HCT116 (cell line): ENCODE measurements at regions not wholly inside any gene's neighbourhood (a gene's known extent, or its start where the extent isn't known, plus 50 kb on each side); places are given as distances from the start of the nearest gene placed in this dataset.

Source experiments
- ATAC-seq: fragments of 200-7000 bp; cut with Tn5 transposase; 2 replicates; pipeline ENCODE4 v1.9.1; 2020; ENCODE audit warnings: mild to moderate bottlenecking, moderate library complexity
- BruUV-seq: library from RNA; stranded (reverse); fragments of 400-500 nt; replicated peaks from 2 replicates; lab custom pipeline; 2021; lab: Mats Ljungman, UMichigan
- CTCF ChIA-PET: fragments of 300-600 bp; sonication (Branson Sonifier 250); formaldehyde crosslinking; loops from one replicate; lab custom pipeline; 2021; ENCODE audit warnings: antibody characterized with exemption; lab: Charles Lee
- POLR2A ChIA-PET: fragments of 300-600, 350-600 bp; sonication (Branson Sonifier 250); formaldehyde crosslinking; loops from one replicate; lab custom pipeline; 2021; ENCODE audit warnings: antibody characterized with exemption; lab: Charles Lee
- RAD21 ChIA-PET, 2 experiments: fragments of 300-600 bp; sonication (Branson Sonifier 250); formaldehyde crosslinking; loops; one replicate each; lab custom pipeline; 2023; ENCODE audit warnings: low total read pairs in 2 of 2; ENCODE audit not compliant: uncharacterized antibody in 2 of 2, unreplicated experiment in 2 of 2, low non-redundant PET in 1 of 2; lab: Charles Lee
- DNase-seq: peaks from one replicate; pipeline ENCODE4 v3.0.0-alpha.2; 2010; ENCODE audit warnings: low read depth, low spot score
- H2AFZ ChIP-seq: fragments of 200-600 bp; shearing (Covaris generic), sonication (generic); 2 replicates; pipeline ENCODE4 v1.6.1; 2017; ENCODE audit warnings: low read depth, mixed run types, mixed read lengths, antibody characterized with exemption, low read length; ENCODE audit not compliant: poor library complexity, severe bottlenecking
- H3K27ac ChIP-seq: 2 replicates; pipeline ENCODE4 v1.5.1; 2012; ENCODE audit warnings: low read depth, low read length
- H3K27me3 ChIP-seq: fragments of 200-600 bp; sonication (generic); 2 replicates; pipeline ENCODE4 v1.6.1; 2016; ENCODE audit warnings: mixed run types, low read length, mixed read lengths; ENCODE audit not compliant: insufficient read depth
- H3K36me3 ChIP-seq, 2 experiments: fragments of 200-500 bp in 1 of 2; fragments of 200-600 bp in 1 of 2; sonication (Bioruptor generic) in 1 of 2; sonication (generic) in 1 of 2; 2 replicates each; pipeline versions ENCODE4 v1.5.1 to v1.6.1; 2014 to 2016; ENCODE audit warnings: low read length in 2 of 2, inconsistent platforms in 1 of 2, mixed read lengths in 1 of 2, mixed run types in 1 of 2; ENCODE audit not compliant: insufficient read depth in 2 of 2, control insufficient read depth in 1 of 2
- H3K4me1 ChIP-seq, 2 experiments: fragments of 200-600 bp in 1 of 2; sonication (generic) in 1 of 2; 2 replicates each; pipeline versions ENCODE4 v1.5.1 to v1.6.1; 2012 to 2017; ENCODE audit warnings: low read length in 2 of 2, inconsistent platforms in 1 of 2, mild to moderate bottlenecking in 1 of 2, mixed read lengths in 1 of 2, mixed run types in 1 of 2, moderate library complexity in 1 of 2; ENCODE audit not compliant: insufficient read depth in 2 of 2, control insufficient read depth in 1 of 2
- H3K4me2 ChIP-seq: fragments of 200-600 bp; sonication (generic); 2 replicates; pipeline ENCODE4 v1.6.1; 2017; ENCODE audit warnings: mixed run types, low read length, mixed read lengths
- H3K4me3 ChIP-seq, 2 experiments: fragments of 200-600 bp in 1 of 2; sonication (generic) in 1 of 2; replicated peaks in 1 of 2; 2 replicates each; pipeline ENCODE4 v1.5.1; 2011 to 2016; ENCODE audit warnings: low read length in 2 of 2, control low read depth in 1 of 2, low read depth in 1 of 2, mild to moderate bottlenecking in 1 of 2, mixed read lengths in 1 of 2, mixed run types in 1 of 2
- H3K79me2 ChIP-seq: fragments of 200-600 bp; sonication (generic); 2 replicates; pipeline ENCODE4 v1.6.1; 2017; ENCODE audit warnings: mild to moderate bottlenecking, mixed run types, low read length, moderate library complexity, mixed read lengths; ENCODE audit not compliant: insufficient read depth
- H3K9ac ChIP-seq: fragments of 200-600 bp; sonication (generic); 2 replicates; pipeline ENCODE4 v1.6.1; 2016; ENCODE audit warnings: low read length, mixed read lengths
- H3K9me2 ChIP-seq: fragments of 200-600 bp; sonication (generic), shearing (Covaris generic); 2 replicates; pipeline ENCODE4 v1.6.1; 2017; ENCODE audit warnings: mixed run types, mild to moderate bottlenecking, moderate library complexity; ENCODE audit not compliant: insufficient read depth
- H3K9me3 ChIP-seq, 2 experiments: fragments of 200-500 bp in 1 of 2; fragments of 200-600 bp in 1 of 2; sonication (Bioruptor generic) in 1 of 2; sonication (generic) in 1 of 2; 2 replicates each; pipeline ENCODE4 v1.6.1; 2014 to 2017; ENCODE audit warnings: low read length in 2 of 2, mixed read lengths in 2 of 2, inconsistent platforms in 1 of 2, low read depth in 1 of 2, mild to moderate bottlenecking in 1 of 2, mixed run types in 1 of 2, moderate library complexity in 1 of 2; ENCODE audit not compliant: control insufficient read depth in 1 of 2, insufficient read depth in 1 of 2
- H4K20me1 ChIP-seq: fragments of 200-600 bp; sonication (generic), shearing (Covaris generic); 2 replicates; pipeline ENCODE4 v1.6.1; 2017; ENCODE audit warnings: mixed run types, mild to moderate bottlenecking, moderate library complexity; ENCODE audit not compliant: insufficient read depth
- CEBPB ChIP-seq: IDR thresholded peaks from 2 replicates; pipeline ENCODE4 v1.6.1; 2012; ENCODE audit warnings: low read depth
- CTCF ChIP-seq, 3 experiments: fragments of 200-600 bp in 1 of 3; sonication (generic) in 1 of 3; IDR thresholded peaks in 2 of 3; conservative IDR thresholded peaks in 1 of 3; 2 replicates each; pipeline ENCODE4 v1.5.1; 2012 to 2017; ENCODE audit warnings: low read depth in 2 of 3, low read length in 2 of 3, antibody characterized with exemption in 1 of 3, borderline replicate concordance in 1 of 3, control low read depth in 1 of 3, mild to moderate bottlenecking in 1 of 3, mixed read lengths in 1 of 3, mixed run types in 1 of 3, moderate library complexity in 1 of 3; ENCODE audit not compliant: insufficient read depth in 1 of 3
- EGR1 ChIP-seq: IDR thresholded peaks from 2 replicates; pipeline ENCODE4 v1.6.1; 2012; ENCODE audit warnings: low read depth
- ELF1 ChIP-seq: IDR thresholded peaks from 2 replicates; pipeline ENCODE4 v1.6.1; 2012; ENCODE audit warnings: low read depth, borderline replicate concordance
- EZH2 ChIP-seq: fragments of 200-600 bp; sonication (generic); IDR thresholded peaks from 2 replicates; pipeline ENCODE4 v1.6.1; 2017; ENCODE audit warnings: antibody characterized with exemption, mixed run types
- JUND ChIP-seq: IDR thresholded peaks from 2 replicates; pipeline ENCODE4 v1.6.1; 2012
- MAX ChIP-seq: IDR thresholded peaks from 2 replicates; pipeline ENCODE4 v1.6.1; 2012
- POLR2A ChIP-seq: IDR thresholded peaks from 2 replicates; pipeline ENCODE4 v1.7.0; 2011; ENCODE audit warnings: borderline replicate concordance; ENCODE audit not compliant: insufficient read depth, insufficient read length; ENCODE audit errors: extremely low read depth
- POLR2AphosphoS5 ChIP-seq: IDR thresholded peaks from 2 replicates; pipeline ENCODE4 v1.6.1; 2011; ENCODE audit warnings: mild to moderate bottlenecking, low read depth, low read length, moderate library complexity
- SIN3A ChIP-seq: IDR thresholded peaks from 2 replicates; pipeline ENCODE4 v1.6.1; 2012; ENCODE audit warnings: low read depth
- SP1 ChIP-seq: IDR thresholded peaks from 2 replicates; pipeline ENCODE4 v1.6.1; 2012; ENCODE audit warnings: low read depth
- SRF ChIP-seq: IDR thresholded peaks from 2 replicates; pipeline ENCODE4 v1.6.1; 2012; ENCODE audit warnings: low read depth
- TCF7L2 ChIP-seq: IDR thresholded peaks from 2 replicates; pipeline ENCODE4 v1.7.0; 2011; ENCODE audit warnings: borderline replicate concordance, inconsistent platforms; ENCODE audit not compliant: insufficient read depth, insufficient read length; ENCODE audit errors: extremely low read depth
- YY1 ChIP-seq: IDR thresholded peaks from 2 replicates; pipeline ENCODE4 v1.6.1; 2011; ENCODE audit warnings: low read length, low read depth, moderate library complexity, mild to moderate bottlenecking; ENCODE audit not compliant: insufficient replicate concordance; ENCODE audit errors: extremely low read depth
- ZBTB33 ChIP-seq: IDR thresholded peaks from 2 replicates; pipeline ENCODE4 v1.6.1; 2011; ENCODE audit warnings: mild to moderate bottlenecking, low read length, moderate library complexity; ENCODE audit not compliant: insufficient replicate concordance; ENCODE audit errors: extremely low read depth
- ZFX ChIP-seq: fragments of 450-650 bp; IDR thresholded peaks from 2 replicates; pipeline ENCODE4 v1.6.1; 2017
- ZNF274 ChIP-seq: fragments of 200-500 bp; sonication (Bioruptor generic); IDR thresholded peaks from 2 replicates; pipeline ENCODE4 v1.6.1; 2014; ENCODE audit warnings: mild to moderate bottlenecking, low read depth, low read length, inconsistent platforms
- intact Hi-C: fragments of 100-400 bp; cut with micrococcal nuclease; formaldehyde crosslinking; loops from 2 replicates; pipeline ENCODE4 v1.10.0; 2022

GRCh38 chr4:81811562-81812293 lies 340.0 kb upstream of the RASGEF1B start:
- Histone ChIP-seq H3K36me3 (no peaks in the 10 kb centered on the region), H3K27ac (no peak overlapping the region), H4K20me1 (no peaks in the 10 kb centered on the region), H3K27me3 (no peaks in the 10 kb centered on the region; the same call in none of the 2 replicates), H3K9ac (no peak overlapping the region), H3K4me1 (no peaks in the 10 kb centered on the region), H3K79me2 (no peaks in the 10 kb centered on the region), H2AFZ (no peak overlapping the region), H3K4me2 (no peak overlapping the region), H3K9me3 (no peaks in the 10 kb centered on the region), H3K4me3 (no peak overlapping the region), H3K9me2 (no peaks in the 10 kb centered on the region)
- BruUV-seq = no TSS peak
- no peak for DNase-seq
- TF ChIP-seq JUND (no peak), POLR2AphosphoS5 (no peak), ZNF274 (no peak), CEBPB (no peak), CTCF (IDR thresholded peaks at IDR 0.05 in 2 of 3, conservative IDR thresholded peaks at IDR 0.05 in 1 of 3; ENCODE audit: borderline replicate concordance in 1 of 3, insufficient read depth in 1 of 3, low read depth in 2 of 3, low read length in 2 of 3) (no peak), EGR1 (no peak), SRF (no peak), MAX (no peak), EZH2 (no peak), ELF1 (no peak), YY1 (no peak), POLR2A (no peak), TCF7L2 (no peak), ZFX (no peak), SP1 (no peak), ZBTB33 (no peak), SIN3A (no peak)
- no peak for ATAC-seq
- RAD21 ChIA-PET = no interaction called here
- intact Hi-C loops = no loop called here
- CTCF ChIA-PET = no interaction called here
- POLR2A ChIA-PET = no interaction called here
